Neural progenitor cell (in vitro differentiated cells): ENCODE measurements at regions not wholly inside any gene's neighbourhood (a gene's known extent, or its start where the extent isn't known, plus 50 kb on each side); places are given as distances from the start of the nearest gene placed in this dataset.

Experiments
- CTCF ChIP-seq: fragments of 200-600 bp; sonication (generic); IDR thresholded peaks from 2 replicates; pipeline ENCODE4 v1.5.1; 2017; ENCODE audit warnings: antibody characterized with exemption, mild to moderate bottlenecking
- EZH2 ChIP-seq: fragments of 200-600 bp; sonication (generic); IDR thresholded peaks from 2 replicates; pipeline ENCODE4 v1.6.1; 2017; ENCODE audit warnings: antibody characterized with exemption, mild to moderate bottlenecking, moderate library complexity

- TF ChIP-seq CTCF (no peak), EZH2 (no peak)
Observed at GRCh38 chrX:7262551-7262950, 114.6 kb upstream of the PUDP start.
